ENCODE measurements at regions not wholly inside any gene's neighbourhood (a gene's known extent, or its start where the extent isn't known, plus 50 kb on each side); places are given as distances from the start of the nearest gene placed in this dataset.
"Not testable (repeated sequence)": the region's sequence is repeated elsewhere in the genome, so short reads cannot be mapped to it uniquely, and the experiment has no call there.

DNA sequence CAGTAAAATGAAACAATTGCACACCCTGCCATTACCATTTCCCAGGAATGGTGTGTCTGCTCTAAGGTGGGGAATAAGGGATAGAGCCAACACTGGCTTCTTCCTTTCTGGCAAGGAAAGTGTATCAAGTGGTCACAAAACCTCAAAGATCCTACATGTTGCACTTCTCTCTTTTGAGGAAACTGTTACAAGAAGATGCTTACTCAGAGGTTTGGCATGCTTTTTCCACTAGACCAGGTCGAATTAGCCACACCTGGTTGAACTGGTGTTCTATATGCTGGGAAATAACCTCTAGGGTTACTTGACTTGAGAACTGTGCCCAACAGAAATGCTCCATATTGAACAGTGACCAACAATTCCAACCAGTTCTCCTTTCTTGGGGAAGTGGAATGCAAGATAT, 102.9 kb downstream of the LRRN1 start:
- no peak for DNase-seq

- DNase-seq = no peak
Observed at GRCh38 chr3:3906171-3906570, 106.9 kb downstream of the LRRN1 start.

DNA sequence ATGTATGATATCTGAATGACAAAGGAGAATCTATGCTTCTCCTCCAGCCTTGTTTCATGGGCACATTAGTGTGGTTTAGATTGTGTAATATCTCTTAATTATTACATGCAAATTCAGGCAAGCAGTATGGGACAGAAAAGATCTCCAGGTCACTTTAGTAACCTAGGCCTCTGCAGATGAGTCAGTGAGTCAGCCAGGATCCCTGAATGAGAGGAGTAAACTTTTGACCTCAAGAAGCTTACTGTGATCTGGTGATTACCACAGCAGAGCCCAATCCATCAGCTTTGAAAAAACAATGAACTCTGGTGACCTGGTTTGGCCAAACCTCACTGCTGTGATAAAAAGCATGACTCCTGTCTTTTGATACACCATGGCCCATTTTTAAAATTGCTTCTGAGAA, 107.8 kb downstream of the LRRN1 start:
- DNase-seq = no peak

GRCh38 chr3:3918763-3919162, 119.5 kb downstream of the LRRN1 start:
- DNase-seq = no peak

GRCh38 chr3:3919316-3919715, 120.1 kb downstream of the LRRN1 start:
- DNase-seq = no peak

DNA sequence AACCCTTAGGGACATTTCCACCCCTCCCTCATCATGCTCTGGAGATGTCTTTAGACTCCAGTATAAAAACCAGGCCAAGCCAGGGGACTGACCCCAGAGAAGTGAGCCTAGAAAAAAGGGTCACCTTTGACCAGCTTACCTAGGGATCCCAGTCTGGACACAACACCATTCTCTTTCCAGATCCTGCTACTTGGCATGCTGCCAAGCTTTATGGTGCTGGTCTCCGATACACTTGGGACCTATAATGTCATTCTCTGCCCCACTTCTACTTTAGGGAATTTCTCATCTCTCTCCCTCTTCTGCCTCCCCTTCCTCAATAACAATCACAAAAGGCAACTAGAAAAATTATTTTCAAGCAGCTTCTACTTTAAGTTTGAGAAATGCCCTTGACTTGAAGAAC, 124.4 kb downstream of the LRRN1 start:
- DNase-seq = no peak

GRCh38 chr3:3927198-3927597, 128.0 kb downstream of the LRRN1 start:
- no peak for DNase-seq

- no peak for DNase-seq
Observed at GRCh38 chr3:3927965-3928364, 128.7 kb downstream of the LRRN1 start.

GRCh38 chr3:3941380-3941779, 142.1 kb downstream of the LRRN1 start:
- DNase-seq = not testable (repeated sequence)

- DNase-seq = no peak
Observed at GRCh38 chr3:3951071-3951470, 151.8 kb downstream of the LRRN1 start.

DNA sequence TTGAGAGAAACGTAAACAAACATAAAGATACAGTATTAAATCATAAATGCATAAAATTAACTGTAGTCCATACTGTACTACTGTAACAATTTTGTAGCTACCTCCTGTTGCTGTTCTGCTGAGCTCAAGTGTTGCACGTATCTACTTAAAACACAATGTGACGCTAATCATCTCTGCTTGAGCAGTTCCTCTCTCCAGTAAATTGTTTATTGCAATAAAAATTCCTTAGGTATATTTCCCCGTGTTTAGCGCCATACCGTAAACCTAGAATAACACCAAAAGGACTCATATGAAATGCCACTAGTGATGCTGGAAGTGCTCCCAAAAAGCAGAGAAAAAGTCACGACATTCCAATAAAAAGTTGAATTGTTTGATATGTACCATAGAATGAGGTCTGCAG, 152.3 kb downstream of the LRRN1 start:
- DNase-seq = no peak

DNA sequence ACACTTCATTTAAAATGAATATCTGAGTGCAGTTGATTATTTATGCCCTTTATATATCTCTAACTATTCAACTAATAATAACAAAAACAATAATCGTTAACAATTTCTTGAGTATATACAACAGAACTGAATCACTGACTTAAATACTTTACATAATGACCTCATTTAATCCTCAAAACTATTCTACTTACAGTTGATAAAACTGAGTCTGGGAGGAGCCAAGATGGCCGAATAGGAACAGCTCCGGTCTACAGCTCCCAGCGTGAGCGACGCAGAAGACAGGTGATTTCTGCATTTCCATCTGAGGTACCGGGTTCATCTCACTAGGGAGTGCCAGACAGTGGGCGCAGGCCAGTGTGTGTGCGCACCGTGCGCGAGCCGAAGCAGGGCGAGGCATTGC, 163.6 kb downstream of the LRRN1 start:
- DNase-seq = not testable (repeated sequence)

DNA sequence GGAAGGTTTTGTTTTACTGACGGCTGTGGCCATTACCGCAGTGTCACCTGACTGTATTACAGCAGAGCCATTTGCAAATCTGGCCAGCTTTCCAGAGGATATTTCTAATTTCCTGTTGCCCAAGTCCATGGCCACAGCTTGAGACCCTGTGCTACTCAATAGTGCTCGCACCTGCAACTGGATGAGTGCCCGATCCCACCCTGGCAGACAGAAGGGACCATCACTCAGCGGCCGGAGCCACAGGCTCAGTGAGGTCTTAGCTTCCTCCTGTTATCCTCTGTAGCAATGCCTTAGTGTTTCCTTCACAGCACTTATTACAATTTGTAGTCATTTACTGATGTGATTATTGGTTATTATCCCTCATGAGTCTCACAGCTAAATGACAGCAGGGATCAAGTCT, 184.8 kb downstream of the LRRN1 start:
- no peak for DNase-seq

DNA sequence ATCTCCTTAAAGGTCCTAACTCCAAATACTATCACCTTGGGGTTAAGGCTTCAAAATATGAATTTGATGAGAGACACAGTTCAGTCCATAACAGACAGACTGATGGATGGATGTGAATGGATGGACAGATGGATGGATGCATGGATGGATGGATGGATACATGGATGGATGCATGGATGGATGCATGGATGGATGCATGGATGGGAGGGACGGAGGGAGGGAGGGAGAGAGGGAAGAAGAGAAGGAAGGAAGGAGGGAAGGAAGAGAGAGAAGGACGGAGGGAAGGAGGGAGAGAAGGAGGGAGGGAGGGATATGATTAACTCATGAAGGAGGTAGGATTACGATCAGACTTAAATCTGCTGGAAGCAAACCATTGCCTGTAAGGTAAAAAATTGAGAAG, 192.4 kb downstream of the LRRN1 start:
- DNase-seq = no peak

DNA sequence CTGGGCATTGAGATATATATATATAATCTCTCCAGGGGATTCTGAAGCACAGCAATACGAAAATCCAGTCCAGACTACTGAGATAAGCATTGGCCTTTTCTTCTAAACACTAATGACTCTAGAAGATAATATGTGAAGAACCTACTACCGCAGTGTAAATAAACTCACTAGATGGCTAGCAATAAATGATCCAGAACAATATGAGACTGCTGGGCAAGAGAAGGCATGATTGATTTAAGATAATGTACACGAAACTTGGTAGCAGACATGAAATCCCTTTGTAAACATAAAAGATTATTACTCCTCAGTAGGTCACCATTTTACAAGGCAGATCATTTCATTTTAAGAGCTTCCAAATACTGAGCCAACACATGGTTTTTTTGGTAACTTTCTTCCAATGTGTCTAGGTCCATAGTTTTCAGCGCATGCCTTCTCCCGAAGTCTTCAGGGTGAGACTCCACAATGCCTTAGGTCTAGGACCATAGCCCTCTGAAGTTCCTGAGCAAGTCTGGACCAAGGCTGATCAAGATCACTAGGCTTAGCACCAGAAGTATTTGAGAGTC, 193.2 kb downstream of the LRRN1 start:
- DNase-seq = no peak

DNA sequence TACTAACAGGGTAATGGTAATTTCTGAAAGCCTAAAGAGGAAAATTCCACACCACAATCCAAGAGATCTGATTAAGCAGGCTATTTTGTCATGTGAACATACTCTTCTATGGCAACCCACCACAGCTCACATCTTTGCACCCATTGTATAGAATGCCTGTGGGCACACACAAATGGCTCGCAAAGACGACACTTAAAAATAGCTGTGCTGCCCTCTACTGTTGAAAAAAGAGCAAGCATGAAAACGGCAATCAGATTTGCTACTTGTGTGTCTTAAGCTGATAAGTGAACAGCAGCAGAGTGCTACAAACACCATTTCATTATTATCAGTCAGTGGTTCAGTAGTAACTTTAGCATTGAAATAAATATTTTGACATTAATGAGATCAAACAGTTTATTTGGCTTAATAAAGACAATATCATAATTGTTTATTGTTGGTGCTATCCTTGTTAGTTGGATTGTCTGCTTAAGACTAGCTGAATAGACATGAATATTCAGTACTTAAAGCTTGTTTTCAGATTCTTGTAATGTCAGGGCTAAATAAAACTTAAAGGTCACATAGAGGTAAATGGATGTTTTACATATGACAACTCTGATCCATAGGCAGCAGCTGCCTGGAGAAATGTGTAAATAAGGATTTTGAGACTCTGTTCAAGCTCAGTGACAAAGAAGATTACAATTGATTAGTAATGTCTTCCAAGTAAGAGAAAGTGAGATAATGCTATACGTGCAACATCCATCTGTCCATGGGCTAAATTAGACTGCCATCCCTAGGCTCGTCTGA, 199.1 kb downstream of the LRRN1 start:
- DNase-seq = peak; percentile 42

DNA sequence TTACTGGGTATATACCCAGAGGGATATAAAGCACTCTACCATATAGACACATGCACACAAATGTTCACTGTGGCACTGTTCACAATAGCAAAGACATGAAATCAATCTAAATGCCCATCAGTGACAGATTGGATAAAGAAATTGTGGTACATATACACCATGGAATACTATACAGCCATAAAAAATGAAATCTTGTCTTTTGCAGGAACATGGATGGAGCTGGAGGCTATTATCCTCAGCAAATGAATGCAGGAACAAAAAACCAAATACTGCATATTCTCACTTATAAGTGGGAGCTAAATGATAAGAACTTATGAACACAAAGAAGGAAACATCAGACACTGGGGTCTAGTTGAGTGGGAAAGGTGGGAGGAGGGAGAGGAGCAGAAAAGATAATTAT, 200.1 kb downstream of the LRRN1 start:
- not testable (repeated sequence) for DNase-seq

- DNase-seq = no peak
Observed at GRCh38 chr3:4001976-4002375, 202.7 kb downstream of the LRRN1 start.

DNA sequence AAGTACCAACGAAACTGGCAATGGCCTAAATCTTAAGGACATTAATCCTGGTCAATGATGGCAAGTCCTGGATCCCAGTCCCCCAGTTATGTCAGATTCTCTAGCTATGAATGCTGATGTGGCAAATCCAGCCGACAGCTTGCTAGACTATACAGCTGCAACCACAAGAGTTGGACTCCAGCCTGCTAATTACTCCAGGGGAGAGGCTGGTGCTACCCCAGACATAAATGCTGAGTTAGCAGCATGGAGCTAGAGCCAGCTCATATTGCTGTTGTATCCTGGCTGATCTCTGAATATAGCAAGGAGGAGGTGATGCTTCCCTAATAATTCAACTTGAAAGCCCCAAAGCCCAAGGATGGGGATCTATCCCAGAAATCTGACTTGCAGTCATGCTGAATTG, 207.1 kb downstream of the LRRN1 start:
- no peak for DNase-seq

GRCh38 chr3:4008205-4008604, 209.0 kb downstream of the LRRN1 start:
- no peak for DNase-seq

GRCh38 chr3:4011166-4011565, 211.9 kb downstream of the LRRN1 start:
- DNase-seq = no peak

DNA sequence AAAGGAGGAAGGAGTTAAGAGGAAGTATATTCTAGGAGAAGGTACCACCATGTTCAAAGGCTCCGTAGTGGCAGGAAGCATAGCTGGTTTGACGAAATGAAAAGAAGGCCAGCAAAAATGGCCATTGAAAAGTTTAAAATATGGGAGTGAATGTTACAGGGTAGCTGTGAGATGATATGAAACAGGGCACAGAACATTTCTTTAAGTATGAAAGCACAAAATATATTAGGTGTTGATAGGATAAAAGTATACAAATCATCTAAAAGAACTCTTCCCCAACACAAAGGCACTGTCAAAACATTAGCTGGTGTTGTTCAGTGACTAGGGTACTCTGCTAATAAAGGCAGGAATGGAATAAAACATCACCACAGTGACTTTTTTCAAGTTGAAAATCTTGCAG, 216.2 kb downstream of the LRRN1 start:
- no peak for DNase-seq

GRCh38 chr3:4019501-4019900, 220.3 kb downstream of the LRRN1 start:
- DNase-seq = no peak

- no peak for DNase-seq
Observed at GRCh38 chr3:4021162-4021561, 221.9 kb downstream of the LRRN1 start.

GRCh38 chr3:4029135-4029534, 229.9 kb downstream of the LRRN1 start:
- no peak for DNase-seq
